GM23338 (cell line): ENCODE measurements at regions not wholly inside any gene's neighbourhood (a gene's known extent, or its start where the extent isn't known, plus 50 kb on each side); places are given as distances from the start of the nearest gene placed in this dataset.

Experiments
- ATAC-seq: fragments of 200-7000 bp; cut with Tn5 transposase; 3 replicates; pipeline ENCODE4 v1.9.1; 2020
- DNase-seq: peaks from one replicate; pipeline ENCODE4 v3.0.0-alpha.2; 2015; ENCODE audit warnings: low spot score
- H2AFZ ChIP-seq: fragments of 200-600 bp; sonication (generic); 2 replicates; pipeline ENCODE4 v1.8.0; 2016; ENCODE audit warnings: antibody characterized with exemption, mild to moderate bottlenecking, moderate library complexity
- H3F3A ChIP-seq: fragments of 200-600 bp; sonication (generic); replicated peaks from 2 replicates; pipeline ENCODE4 v1.8.0; 2017; ENCODE audit warnings: antibody characterized with exemption, mixed run types, low read depth
- H3K27ac ChIP-seq: fragments of 200-600 bp; sonication (generic); 2 replicates; pipeline ENCODE4 v1.6.1; 2016; ENCODE audit warnings: low read depth
- H3K27me3 ChIP-seq: fragments of 200-600 bp; sonication (generic); 2 replicates; pipeline ENCODE4 v1.8.0; 2016; ENCODE audit warnings: mild to moderate bottlenecking, mixed run types, moderate library complexity; ENCODE audit not compliant: insufficient read depth
- H3K36me3 ChIP-seq: fragments of 200-600 bp; sonication (generic); 2 replicates; pipeline ENCODE4 v1.8.0; 2016; ENCODE audit warnings: mild to moderate bottlenecking; ENCODE audit not compliant: insufficient read depth
- H3K4me1 ChIP-seq: fragments of 200-600 bp; sonication (generic); 2 replicates; pipeline ENCODE4 v1.8.0; 2016; ENCODE audit warnings: mild to moderate bottlenecking, moderate library complexity; ENCODE audit not compliant: insufficient read depth
- H3K4me2 ChIP-seq: fragments of 200-600 bp; sonication (generic); 2 replicates; pipeline ENCODE4 v1.7.1; 2017; ENCODE audit warnings: mixed run types
- H3K4me3 ChIP-seq: fragments of 200-600 bp; sonication (generic); 2 replicates; pipeline ENCODE4 v1.6.1; 2016; ENCODE audit warnings: mixed run types
- H3K79me2 ChIP-seq: fragments of 200-600 bp; sonication (generic); replicated peaks from 2 replicates; pipeline ENCODE4 v1.8.0; 2017; ENCODE audit warnings: mild to moderate bottlenecking; ENCODE audit not compliant: insufficient read depth
- H3K9me2 ChIP-seq: fragments of 200-600 bp; sonication (generic); 2 replicates; pipeline ENCODE4 v1.8.0; 2017; ENCODE audit not compliant: insufficient read depth
- H4K20me1 ChIP-seq: fragments of 200-600 bp; sonication (generic); replicated peaks from 2 replicates; pipeline ENCODE4 v1.8.0; 2017; ENCODE audit warnings: mild to moderate bottlenecking; ENCODE audit not compliant: insufficient read depth
- H3K27ac Mint-ChIP-seq: 2 replicates; pipeline ENCODE4 v1.8.0; 2020; ENCODE audit warnings: inconsistent platforms, mild to moderate bottlenecking, moderate library complexity, mixed read lengths
- H3K27me3 Mint-ChIP-seq: 3 replicates; pipeline ENCODE4 v1.8.0; 2022; ENCODE audit warnings: low read depth, mild to moderate bottlenecking, moderate library complexity, mixed read lengths, inconsistent platforms; ENCODE audit not compliant: insufficient read depth, poor library complexity
- H3K36me3 Mint-ChIP-seq: 3 replicates; pipeline ENCODE4 v1.8.0; 2021; ENCODE audit warnings: low read depth, mild to moderate bottlenecking, inconsistent platforms, moderate library complexity, mixed read lengths
- H3K4me1 Mint-ChIP-seq: 3 replicates; pipeline ENCODE4 v1.8.0; 2020; ENCODE audit warnings: mild to moderate bottlenecking, inconsistent platforms, mixed read lengths
- H3K4me3 Mint-ChIP-seq: 3 replicates; pipeline ENCODE4 v1.8.0; 2021; ENCODE audit warnings: moderate library complexity, mild to moderate bottlenecking, inconsistent platforms, mixed read lengths
- H3K9me3 Mint-ChIP-seq: 3 replicates; pipeline ENCODE4 v1.8.0; 2020; ENCODE audit warnings: moderate library complexity, mild to moderate bottlenecking, inconsistent platforms, mixed read lengths
- CREB1 ChIP-seq: fragments of 250-450 bp; sonication (Bioruptor Pico); IDR thresholded peaks from 2 replicates; pipeline ENCODE4 v1.5.0; 2020; ENCODE audit warnings: low read depth, mild to moderate bottlenecking, moderate library complexity
- EZH2phosphoT487 ChIP-seq: fragments of 200-600 bp; sonication (generic); IDR thresholded peaks from one replicate; pipeline ENCODE4 v1.8.1; 2018; ENCODE audit warnings: antibody characterized with exemption; ENCODE audit not compliant: unreplicated experiment
- JUNB ChIP-seq: IDR thresholded peaks from one replicate; pipeline ENCODE4 v1.6.1; 2016; ENCODE audit warnings: antibody characterized with exemption; ENCODE audit not compliant: unreplicated experiment
- NANOG ChIP-seq: IDR thresholded peaks from 2 replicates; pipeline ENCODE4 v1.6.1; 2016; ENCODE audit warnings: antibody characterized with exemption, borderline replicate concordance
- STAT1 ChIP-seq: IDR thresholded peaks from one replicate; pipeline ENCODE4 v1.6.1; 2016; ENCODE audit warnings: antibody characterized with exemption; ENCODE audit not compliant: unreplicated experiment
- ZNF114 ChIP-seq: fragments of 250-450 bp; sonication (Bioruptor Pico); IDR thresholded peaks from 2 replicates; pipeline ENCODE4 v1.5.0; 2020; ENCODE audit warnings: mild to moderate bottlenecking, moderate library complexity
- ZNF331 ChIP-seq: fragments of 250-450 bp; sonication (Bioruptor Pico); IDR thresholded peaks from 2 replicates; pipeline ENCODE4 v1.5.0; 2020; ENCODE audit warnings: low read depth, mild to moderate bottlenecking, moderate library complexity
- ZNF462 ChIP-seq: fragments of 250-450 bp; sonication (Bioruptor Pico); IDR thresholded peaks from 2 replicates; pipeline ENCODE4 v1.5.0; 2020; ENCODE audit warnings: mild to moderate bottlenecking, moderate library complexity
- TF ChIP-seq, protein P1 (sequence below), 2 experiments: fragments of 200-600 bp in 1 of 2; sonication (generic) in 1 of 2; conservative IDR thresholded peaks; 2 replicates each; pipeline versions ENCODE4 v1.5.1 to v1.6.1; 2016 to 2017; ENCODE audit warnings: antibody characterized with exemption in 2 of 2, low read depth in 2 of 2, mild to moderate bottlenecking in 2 of 2, moderate library complexity in 1 of 2

DNA sequence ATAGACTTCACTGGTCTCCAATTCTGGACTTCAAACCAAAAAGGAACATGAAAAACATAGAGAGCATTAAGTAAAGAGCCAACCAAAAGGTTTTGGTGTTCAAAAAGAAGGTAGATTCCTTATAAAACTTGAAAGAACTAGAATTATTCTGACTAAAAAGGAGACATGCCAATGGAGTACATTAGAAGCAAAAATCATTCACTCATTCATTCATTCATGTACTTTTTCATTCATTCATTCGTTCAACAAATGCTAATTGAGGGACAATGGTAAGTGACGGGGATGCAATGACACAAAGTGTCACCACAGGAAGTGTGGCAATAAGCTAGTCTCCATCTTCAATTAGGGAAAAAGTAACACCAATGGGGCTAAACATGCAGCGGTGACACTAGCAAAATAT lies 181.0 kb upstream of the ATP11B start (continued):
- TF ChIP-seq ZNF462 (CRISPR knock-in tag), result no peak

GRCh38 chr3:182617500-182617899 lies 175.8 kb upstream of the ATP11B start:
- Mint-ChIP-seq H3K4me3 (no peak overlapping the region), H3K27ac (no peak overlapping the region), H3K27me3 (peaks cover 6% of the 10 kb centered on the region), H3K9me3 (no peaks in the 10 kb centered on the region), H3K4me1 (peaks cover 39% of the 10 kb centered on the region), H3K36me3 (no peaks in the 10 kb centered on the region)
- no peaks in the 10 kb centered on the region for H3F3A ChIP-seq
- no peaks in the 10 kb centered on the region for H3K79me2 ChIP-seq
- no peak overlapping the region for H3K27ac ChIP-seq
- H2AFZ ChIP-seq, result no peak overlapping the region
- H3K4me3 ChIP-seq, result no peak overlapping the region
- no peaks in the 10 kb centered on the region for H4K20me1 ChIP-seq
- peaks cover 15% of the 10 kb centered on the region for H3K4me1 ChIP-seq
- no peaks in the 10 kb centered on the region for H3K9me2 ChIP-seq
- no peaks in the 10 kb centered on the region for H3K27me3 ChIP-seq
- no peaks in the 10 kb centered on the region for H3K36me3 ChIP-seq
- DNase-seq, result no peak
- ATAC-seq, result no peak
- H3K4me2 ChIP-seq, result no peak overlapping the region
- TF ChIP-seq STAT1 (no peak), EZH2phosphoT487 (no peak), NANOG (no peak), ZNF462 (CRISPR knock-in tag) (no peak), ZNF331 (no peak), ZNF114 (no peak), JUNB (no peak), CREB1 (CRISPR knock-in tag) (no peak)
- TF ChIP-seq, protein P1, sequence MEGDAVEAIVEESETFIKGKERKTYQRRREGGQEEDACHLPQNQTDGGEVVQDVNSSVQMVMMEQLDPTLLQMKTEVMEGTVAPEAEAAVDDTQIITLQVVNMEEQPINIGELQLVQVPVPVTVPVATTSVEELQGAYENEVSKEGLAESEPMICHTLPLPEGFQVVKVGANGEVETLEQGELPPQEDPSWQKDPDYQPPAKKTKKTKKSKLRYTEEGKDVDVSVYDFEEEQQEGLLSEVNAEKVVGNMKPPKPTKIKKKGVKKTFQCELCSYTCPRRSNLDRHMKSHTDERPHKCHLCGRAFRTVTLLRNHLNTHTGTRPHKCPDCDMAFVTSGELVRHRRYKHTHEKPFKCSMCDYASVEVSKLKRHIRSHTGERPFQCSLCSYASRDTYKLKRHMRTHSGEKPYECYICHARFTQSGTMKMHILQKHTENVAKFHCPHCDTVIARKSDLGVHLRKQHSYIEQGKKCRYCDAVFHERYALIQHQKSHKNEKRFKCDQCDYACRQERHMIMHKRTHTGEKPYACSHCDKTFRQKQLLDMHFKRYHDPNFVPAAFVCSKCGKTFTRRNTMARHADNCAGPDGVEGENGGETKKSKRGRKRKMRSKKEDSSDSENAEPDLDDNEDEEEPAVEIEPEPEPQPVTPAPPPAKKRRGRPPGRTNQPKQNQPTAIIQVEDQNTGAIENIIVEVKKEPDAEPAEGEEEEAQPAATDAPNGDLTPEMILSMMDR (conservative IDR thresholded peaks at IDR 0.05; ENCODE audit: low read depth in 2 of 2), result no peak
